HG03432 (cell line): ENCODE measurements at regions not wholly inside any gene's neighbourhood (a gene's known extent, or its start where the extent isn't known, plus 50 kb on each side); places are given as distances from the start of the nearest gene placed in this dataset.

ENCODE experiments used
- ATAC-seq: cut with Tn5 transposase; IDR thresholded peaks from one replicate; pipeline ENCODE4 v1.9.1; 2021; ENCODE audit warnings: mild to moderate bottlenecking, moderate library complexity; ENCODE audit not compliant: unreplicated experiment

DNA sequence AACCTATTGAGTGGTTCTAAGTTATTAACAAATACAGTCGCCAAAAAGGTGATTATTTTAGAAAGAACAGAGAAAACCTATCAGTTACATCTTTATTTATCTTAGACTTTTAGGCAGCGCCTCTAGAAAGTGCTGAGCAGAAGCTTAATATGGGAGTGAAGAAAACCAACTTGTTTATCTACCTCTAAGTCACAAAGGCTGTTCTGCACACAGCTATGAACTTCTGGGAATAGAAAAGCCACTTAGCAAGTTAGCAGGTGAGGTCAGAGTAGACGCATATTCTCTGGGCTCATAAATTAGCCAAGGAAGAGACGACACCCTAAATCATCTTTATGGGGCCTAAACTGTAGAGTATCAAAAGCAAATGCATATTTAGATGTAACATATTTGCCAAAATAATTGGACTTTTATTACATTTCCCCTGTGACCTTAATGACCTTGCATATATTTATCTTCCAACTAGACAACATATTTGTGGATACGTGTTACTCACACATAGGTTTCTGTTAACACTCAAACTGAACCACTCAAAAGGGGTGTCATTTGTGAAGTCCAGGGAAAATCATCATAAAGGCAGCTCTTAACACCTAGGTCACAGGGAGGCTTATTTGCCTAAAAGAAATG, 267.1 kb downstream of the ADGB start:
- ATAC-seq, result no peak

DNA sequence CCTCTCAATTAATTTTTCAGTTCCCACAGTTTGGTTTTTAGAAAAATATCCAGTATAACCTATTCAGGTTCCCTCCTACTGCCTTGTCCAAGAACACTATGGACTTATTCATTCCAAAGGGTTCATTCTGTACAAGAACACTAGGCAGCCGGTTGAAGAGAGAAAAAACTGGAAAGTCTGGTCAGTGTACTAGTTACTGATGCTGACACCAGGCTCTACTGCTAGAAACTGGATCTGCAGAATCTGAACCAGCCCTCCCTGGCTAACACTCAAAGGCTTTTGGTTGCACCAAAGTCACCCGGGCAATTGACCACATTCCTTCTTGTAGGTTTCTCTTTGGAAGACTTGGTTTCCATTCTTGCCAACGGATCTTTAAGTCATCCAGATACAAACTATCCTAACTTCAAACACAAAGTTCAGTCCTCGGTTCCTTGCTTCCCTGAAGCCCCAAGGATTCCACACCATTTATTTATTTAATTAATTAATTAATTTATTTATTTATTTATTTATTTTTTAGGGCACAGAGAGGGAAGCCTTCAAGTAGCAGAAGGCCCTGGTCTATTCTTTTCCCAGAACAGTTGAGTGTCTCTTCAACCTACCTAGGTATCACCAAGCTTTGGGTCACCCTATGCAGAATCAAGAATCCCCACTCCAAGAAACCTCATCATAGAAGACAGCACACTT, 268.1 kb downstream of the ADGB start:
- no peak for ATAC-seq

DNA sequence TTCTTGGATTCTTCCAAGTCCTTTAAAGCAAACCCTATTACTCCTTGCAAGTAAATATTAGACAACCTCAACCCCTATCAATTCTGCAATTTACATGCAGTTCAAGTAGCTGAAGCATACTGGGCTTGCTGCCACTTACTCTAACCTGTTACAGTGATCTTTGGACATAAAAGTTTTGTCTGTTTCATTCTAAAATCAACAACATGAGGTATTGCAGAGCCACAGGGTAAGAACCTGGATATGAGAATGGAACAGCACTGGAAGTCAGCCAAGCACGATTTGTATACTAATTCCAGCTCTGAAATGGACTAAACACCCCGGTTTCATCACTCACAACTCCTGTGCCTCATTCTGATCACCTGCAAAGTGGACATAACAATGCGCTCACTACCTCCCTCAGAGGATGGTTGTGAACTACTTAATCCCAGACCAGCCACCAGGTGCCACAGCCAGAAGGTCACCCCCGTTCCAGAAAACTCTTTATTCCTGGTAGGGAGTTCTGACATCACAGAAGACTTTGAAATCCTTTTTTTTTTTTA, 270.0 kb downstream of the ADGB start:
- ATAC-seq, result no peak

DNA sequence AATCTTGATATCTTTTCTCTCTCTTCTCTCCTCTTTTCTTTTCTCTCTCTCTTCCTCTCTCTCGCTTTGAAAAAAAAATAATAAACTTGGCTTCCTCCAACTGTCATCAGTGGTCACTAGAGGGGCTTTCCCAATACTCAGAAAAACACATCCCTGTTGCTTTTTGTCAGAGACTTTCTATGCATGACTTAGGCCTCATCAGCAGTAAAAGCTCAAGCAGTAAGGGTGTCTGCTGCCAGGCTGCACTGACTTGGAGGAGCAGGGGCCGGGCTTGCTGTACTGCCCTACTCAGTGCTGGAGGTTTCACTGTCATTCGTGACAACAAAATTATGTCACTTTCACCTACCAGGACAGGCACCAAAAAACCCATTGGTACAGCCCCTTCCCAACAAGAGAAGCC, 272.0 kb downstream of the ADGB start:
- ATAC-seq, result peak; percentile 96

DNA sequence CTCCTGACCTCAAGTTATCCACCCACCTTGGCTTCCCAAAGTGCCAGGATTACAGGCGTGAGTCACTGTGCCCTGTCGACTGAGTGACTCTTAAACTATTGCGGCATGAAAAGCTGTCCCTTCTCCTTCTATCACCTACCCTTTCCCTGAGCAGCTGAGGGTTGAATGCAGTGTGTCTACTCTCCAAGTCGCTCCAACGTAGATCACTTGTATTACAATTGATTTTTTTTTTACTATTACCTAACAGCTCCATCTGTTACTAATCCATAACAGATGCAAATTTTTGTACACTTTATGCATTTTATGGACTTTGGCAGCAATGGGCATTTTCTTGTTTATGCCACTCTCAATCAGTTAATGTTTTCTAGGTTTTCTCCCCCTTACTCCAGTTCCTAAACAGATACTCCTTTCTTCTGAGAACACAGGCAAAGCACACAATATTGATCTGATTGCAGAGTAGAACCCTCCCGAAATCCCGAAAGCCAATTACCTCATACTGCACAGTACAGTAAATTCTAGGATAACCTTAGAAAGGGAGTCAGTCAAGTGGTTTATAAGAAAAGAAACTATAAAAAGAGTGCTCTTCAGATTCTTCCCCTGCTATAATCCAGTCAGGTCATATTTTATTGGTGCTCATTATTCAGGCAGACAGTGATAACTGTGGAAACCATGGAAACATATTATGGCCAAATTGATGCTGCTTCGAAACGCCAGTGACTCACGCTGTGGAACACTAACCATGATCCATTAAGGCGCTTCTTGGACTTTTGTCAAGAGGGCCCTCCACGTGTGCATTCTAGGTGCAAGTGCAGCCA, 273.0 kb downstream of the ADGB start:
- no peak for ATAC-seq

DNA sequence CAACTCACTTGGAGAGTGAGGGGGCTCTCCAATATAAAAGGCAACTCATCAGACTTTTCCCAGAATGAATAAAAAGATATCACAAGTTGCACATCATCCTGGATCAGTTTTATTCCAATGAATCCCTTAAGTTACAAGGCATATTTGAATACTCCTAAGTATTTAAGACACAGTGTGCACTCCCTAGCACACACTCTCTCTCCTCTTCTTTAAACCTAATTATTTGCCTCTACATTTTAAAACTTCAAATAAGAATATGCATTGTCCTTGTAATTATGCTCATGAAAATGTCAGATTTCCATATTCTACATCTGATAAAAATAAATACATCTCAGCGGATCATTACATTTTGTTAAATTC, 273.6 kb downstream of the ADGB start:
- no peak for ATAC-seq

DNA sequence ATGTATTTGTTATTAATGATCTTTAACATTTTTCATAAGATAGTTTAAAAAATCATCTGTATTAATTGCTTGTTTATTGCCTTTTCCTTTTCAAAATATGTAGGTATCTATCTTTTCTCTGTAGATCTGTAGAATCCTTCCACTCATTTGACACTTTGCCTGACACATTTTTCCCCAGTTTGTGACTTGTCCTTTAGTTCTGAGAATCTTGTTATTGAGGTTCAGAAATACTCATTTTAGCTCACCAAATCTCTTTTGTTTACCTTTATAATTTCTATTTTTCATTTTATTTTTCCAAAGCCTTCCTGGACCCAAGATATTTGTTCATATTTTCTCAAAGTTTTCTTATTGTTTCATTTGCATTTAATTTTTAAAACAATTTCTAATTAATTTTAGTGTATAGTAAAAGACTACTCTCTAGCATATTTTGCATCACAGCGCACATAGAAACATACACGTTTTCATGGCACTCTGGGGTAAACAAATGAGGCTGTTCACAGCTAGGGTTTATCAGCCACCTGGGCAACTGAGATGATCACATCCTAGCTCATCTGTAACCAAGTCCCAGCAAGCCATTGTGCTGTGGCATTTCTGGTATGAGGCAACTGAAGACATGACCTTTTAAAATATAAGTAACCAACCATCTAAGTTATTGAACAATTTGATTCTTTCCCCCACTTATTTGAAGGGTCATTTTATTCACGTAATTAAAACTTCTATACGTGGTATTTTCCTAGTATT, 275.7 kb downstream of the ADGB start:
- no peak for ATAC-seq

DNA sequence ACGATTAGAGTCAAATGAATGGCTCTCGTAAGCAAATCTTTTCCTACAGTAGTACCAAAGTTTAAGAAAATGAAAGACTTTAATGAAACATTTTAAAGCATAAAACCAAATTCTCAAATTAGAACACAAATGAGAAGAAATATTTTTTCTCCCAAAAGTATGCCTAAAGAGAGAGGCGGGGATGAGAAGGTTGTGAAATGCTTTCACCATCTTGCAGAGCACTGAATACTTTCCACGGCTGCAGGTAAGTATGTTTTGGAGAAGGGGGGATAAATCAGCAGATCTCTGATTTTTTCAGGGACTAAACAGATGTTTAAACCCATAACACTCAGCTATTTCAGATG, 277.1 kb downstream of the ADGB start:
- no peak for ATAC-seq

DNA sequence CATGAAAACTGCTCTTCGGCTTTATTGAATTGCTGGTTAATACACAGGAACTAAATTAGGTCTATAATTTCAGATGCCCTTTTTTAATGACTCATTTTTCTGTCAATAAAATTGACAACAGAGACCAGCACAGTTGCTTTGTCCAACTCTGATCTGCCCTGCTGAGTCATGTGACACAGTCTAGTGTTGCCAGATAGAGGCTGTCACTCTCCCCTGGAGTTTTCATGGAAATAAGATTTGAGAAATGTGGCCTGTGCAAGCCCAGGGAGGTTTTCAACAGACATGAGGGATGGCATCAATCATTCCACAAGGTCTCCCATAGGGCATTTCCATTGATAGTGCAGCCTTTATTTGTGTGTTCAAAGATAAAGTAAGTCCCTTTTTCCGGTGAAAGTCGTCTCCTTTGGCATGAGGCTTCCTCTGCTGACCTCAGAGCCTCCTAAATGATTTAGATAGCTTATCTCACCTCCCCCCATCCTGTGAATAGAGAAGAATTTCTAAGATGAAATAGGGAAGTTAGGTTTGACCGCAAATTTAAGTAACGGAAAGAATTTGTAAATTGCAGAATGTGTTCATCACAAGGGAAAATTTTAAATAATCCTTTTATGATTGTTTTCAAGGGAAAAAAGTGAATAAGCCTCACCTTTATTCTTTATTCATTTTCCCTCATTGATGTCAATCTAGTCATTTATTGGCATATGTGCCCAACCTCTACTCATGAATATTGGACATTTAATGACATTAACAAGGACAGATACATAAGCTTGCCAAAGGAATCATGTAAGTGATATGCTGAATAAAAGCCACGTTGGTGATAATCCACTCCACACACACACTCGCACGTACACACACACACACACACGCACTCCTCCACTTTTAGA, 277.7 kb downstream of the ADGB start:
- ATAC-seq, result peak; percentile 58

DNA sequence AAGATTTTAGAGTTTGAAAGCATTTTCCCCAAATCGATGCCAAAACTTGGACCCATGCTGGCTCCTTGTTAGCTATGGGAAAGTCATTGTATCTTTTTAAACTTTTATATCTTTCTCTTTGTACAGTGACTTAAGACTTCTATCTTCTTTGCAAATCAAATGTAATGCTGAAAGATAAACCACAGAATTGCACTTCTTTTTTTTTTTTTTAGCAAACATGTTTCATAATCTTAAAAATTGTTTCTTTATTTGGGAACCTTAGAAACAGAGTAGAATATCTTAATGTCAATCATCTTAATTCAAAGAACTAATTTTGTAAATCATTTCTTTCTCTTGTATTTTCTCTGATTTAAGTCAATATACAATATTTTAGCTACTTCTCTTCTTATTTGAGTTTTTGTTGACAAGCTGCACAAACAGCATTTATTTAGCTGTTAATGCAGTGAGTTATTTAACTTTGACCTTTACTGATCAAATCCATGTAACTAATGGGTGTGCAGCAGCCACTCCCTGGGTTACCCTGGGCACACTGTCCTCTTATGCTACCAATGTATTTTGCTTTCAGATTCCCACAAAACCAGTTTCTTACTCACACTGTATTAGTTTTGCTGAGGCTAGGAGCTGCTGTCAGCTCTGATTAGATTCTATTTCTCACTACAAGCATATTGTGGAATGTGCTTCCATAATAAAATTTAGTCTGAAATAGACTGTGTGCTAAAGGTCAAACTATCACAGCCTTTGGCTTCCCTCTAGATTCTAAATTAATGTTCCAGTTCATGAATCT, 279.6 kb downstream of the ADGB start:
- no peak for ATAC-seq

DNA sequence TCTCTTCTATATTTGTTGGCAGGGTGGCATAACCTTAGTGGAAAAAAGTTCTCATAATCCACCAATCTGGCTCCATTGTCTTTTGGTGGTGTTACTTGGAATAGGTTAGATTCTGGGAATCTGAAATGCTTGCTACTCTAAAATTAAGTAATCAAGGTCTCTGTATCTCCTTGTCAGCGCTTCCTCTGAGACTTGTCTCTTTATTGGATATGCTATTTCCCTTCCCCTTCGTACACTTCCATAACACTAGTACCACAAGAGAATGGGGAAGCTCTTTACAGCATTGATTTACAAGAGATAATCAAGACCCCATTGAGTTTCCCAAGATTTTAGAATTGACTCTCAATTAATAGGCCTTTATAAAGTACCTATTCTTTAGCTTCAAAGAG, 280.2 kb downstream of the ADGB start:
- ATAC-seq, result no peak

DNA sequence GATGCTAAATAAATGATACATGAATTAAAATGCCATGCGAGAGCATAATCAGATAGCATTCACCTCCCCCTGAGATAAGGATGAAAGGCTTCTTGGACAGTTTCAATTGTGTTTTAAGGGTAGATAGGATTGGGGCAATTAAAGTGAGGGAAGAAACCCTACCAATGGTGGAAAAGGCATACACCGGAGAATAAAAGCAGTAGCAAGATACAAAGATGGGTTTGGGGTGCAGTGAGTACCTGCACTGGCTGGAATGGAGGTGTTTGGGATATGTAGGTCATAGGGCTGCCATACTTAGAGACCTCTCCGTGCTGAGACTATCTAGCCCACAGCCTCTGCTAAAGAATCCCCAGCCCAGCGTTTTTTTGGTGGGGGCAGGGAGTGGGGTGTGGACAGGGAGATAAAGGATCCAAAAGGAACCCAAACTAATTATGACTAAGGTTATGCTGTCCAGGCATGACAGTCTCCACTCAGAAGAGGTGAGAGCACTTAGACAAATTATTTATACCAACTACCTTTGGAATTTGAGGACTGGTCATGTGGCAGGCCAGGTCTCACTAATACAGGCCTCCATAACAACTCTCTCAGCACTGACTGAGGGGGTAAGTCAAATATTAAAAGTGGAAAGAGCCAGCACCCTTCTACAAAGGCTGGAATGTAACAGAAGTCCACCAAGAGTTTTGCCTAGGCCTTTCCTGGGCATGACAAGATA, 280.8 kb downstream of the ADGB start:
- ATAC-seq, result no peak

DNA sequence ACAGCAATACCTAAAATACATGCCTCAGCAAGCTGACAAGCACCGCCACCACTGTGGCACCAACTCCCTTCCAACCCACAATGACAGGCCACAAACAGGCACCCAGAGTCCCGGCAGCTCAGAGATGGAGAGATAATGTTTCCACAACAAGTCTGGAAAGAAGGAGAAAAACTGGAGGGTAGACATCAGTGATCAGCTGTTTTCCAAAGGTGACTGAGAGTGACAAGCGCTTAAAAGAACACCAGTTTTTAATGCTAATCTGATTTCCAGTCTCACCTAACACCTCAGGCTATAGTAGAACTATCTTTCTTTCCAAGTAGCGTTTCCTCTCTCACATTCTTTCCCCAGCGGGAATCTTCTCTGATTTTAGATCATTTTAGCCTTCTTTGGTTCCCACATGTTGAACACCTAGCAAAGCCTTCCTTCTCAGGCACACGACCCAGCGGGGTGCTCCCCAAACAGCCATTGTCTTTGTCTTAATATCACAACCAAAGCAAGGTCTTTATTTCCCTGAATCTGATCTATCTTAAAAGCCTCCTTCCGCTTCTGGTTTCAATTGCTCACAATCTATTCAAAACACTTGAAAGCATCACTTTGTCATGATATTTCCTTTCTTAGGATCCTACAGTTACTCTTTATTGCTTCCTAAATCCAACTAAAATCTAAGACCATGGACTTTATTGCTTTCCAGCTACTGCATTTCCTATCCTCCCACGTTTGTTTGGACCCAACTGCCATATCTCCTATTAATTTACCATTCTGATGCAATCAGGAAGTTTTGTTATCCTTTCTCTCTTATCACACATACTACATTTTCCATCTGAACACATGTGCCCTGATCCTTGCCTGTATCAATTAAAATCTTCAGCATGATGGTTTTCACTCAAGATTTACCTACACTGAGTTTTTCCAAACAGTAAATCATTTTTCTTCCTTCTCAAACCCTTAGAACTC, 282.7 kb downstream of the ADGB start:
- ATAC-seq, result no peak

DNA sequence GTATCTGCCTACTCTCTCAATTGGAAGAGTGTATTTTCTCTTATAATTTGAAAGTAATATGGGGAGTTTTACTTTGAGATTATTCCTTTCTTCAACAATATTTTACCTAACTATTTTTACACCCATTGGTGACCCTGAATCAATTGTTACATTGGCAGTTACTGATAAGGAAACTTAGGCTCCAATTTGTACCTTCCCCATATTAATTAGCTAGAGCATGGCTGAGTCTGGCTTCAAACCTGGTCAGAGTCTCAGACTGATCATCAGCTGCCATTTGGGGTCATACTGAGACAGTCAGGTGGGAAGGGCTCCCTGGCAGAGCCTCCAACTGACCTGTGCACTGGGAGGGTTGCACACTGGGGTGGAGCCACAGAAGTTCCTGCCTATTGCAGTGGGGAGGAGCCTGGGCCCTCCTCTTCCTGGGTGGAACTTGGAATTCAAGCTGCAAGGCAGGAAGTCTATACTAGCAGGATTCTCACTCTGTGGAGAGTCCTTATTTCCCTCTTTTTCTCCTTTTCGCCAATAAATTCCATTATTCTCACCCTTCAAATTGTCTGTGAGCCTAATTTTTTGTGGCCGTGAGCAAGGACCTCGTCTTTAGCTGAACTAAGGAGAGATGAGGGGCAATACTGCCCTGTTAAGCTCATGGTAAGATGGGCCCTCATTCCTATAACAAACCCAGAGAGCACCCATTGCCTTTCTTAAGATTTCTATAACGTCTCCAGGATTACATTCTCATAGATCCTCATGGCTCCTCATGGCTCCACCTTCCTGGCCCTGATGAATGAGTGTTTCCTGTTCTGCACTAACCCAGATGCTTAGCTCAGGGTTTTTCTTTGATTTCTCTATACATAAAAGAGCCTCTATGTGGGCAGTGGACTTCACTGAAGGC, 285.1 kb downstream of the ADGB start:
- no peak for ATAC-seq

DNA sequence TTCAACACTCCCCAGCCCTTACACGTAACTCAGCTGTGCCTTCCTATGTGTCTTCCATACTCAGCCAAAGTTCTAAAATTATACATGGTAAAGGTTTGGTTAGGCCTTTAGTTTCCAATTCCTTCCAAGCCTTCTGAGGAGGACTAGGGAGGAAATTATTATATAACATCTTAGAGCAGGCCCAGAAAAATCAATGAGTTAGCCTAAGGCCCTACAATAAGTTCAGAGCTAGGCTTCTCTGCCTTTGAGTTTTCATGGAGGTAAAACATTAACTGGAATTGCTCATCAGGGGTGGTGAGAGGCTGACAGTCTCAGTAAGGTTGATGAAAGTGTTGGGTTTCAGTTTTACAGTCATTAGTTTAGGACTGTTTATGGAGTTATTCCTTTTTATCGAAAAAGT, 286.0 kb downstream of the ADGB start:
- ATAC-seq, result peak; percentile 95

DNA sequence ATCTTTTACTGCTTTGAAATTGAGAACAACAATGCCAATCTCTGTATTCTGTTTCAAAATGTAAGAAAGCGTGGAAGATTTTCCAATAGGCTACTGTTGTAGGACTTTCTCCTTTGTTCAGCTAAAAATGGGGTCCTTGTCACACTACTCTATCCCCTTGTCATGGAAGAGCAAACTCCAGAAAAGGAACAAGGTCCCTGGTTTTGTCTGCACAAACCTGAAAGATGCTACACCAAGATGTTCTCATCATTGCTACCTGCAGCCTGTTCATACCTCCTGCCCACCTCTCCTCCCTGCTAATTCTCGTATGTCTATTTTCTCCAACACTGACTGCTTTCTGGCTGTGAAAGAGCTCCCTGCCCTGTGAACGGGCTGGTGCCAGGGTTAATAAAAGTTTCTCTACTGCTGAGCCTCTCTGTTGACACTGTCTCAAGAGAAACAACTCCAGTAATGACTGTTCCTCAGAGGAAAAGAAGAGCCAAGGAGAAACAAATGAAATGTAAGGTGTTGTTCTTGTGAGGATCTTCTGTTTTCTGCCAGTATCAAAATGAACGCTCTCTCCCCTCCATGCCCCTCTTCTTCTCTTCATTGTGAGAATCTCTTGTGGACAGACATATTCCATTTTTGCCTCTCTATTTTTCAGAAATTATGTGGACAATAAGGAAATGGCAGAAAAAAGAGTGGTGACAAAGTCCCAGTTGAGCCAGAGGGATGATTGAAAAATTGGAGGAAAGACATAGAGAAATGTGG, 287.1 kb downstream of the ADGB start:
- ATAC-seq, result no peak
